ENCODE measurements at regions not wholly inside any gene's neighbourhood (a gene's known extent, or its start where the extent isn't known, plus 50 kb on each side); places are given as distances from the start of the nearest gene placed in this dataset.

GRCh38 chr21:38989379-38989744, 183.6 kb downstream of the ETS2 start:
- POLR2A ChIA-PET (ENCODE audit: unreplicated experiment), result no interaction called here

GRCh38 chr21:38988509-38989378, 183.0 kb downstream of the ETS2 start:
- Histone ChIP-seq H3K9me3 (ENCODE audit: low read length) (no peaks in the 10 kb centered on the region), H2AFZ (ENCODE audit: low read length) (peak overlapping the region; percentile 66), H4K20me1 (ENCODE audit: low read length) (no peaks in the 10 kb centered on the region), H3K27me3 (ENCODE audit: low read length) (no peaks in the 10 kb centered on the region), H3K4me2 (ENCODE audit: low read length) (peak overlapping the region; percentile 88; the same call in 1 of the 2 replicates), H3K36me3 (ENCODE audit: low read depth, low read length) (no peaks in the 10 kb centered on the region), H3K4me1 (ENCODE audit: insufficient read depth, low read length) (peaks cover 22% of the 10 kb centered on the region), H3F3A (ENCODE audit: low read length, unreplicated experiment) (no peaks in the 10 kb centered on the region), H3K9ac (ENCODE audit: low read length) (no peak overlapping the region), H3K9me2 (replicated peaks; ENCODE audit: low read length) (no peaks in the 10 kb centered on the region), H3K27ac (ENCODE audit: low read length) (no peak overlapping the region), H3K79me2 (ENCODE audit: low read length) (no peaks in the 10 kb centered on the region), H3K4me3 (ENCODE audit: low read length) (no peak overlapping the region)
- ATAC-seq (no peak), DNase-seq (no peak)
- intact Hi-C loops (cut with micrococcal nuclease), result no loop called here
- TF ChIP-seq EZH2phosphoT487 (IDR thresholded peaks at IDR 0.05; ENCODE audit: borderline replicate concordance, low read length), result no peak
- TF ChIP-seq CTCF (conservative IDR thresholded peaks at IDR 0.05; ENCODE audit: low read depth, low read length), result no peak
- no peak for TF ChIP-seq EZH2 (IDR thresholded peaks at IDR 0.05; ENCODE audit: low read length, unreplicated experiment)
- BruUV-seq (replicated peaks), result no TSS peak
- CTCF ChIA-PET, result no interaction called here
- POLR2A ChIA-PET (ENCODE audit: unreplicated experiment), result no interaction called here

More at GRCh38 chr21:38989379-38989744, 183.6 kb downstream of the ETS2 start:
- Histone ChIP-seq H3F3A (ENCODE audit: low read length, unreplicated experiment) (no peaks in the 10 kb centered on the region), H2AFZ (ENCODE audit: low read length) (peak overlapping the region; percentile 66), H3K9me2 (replicated peaks; ENCODE audit: low read length) (no peaks in the 10 kb centered on the region), H3K4me1 (ENCODE audit: insufficient read depth, low read length) (peaks cover 27% of the 10 kb centered on the region), H3K27me3 (ENCODE audit: low read length) (no peaks in the 10 kb centered on the region), H3K79me2 (ENCODE audit: low read length) (no peaks in the 10 kb centered on the region), H3K9me3 (ENCODE audit: low read length) (no peaks in the 10 kb centered on the region), H3K4me3 (ENCODE audit: low read length) (peak overlapping the region; percentile 52; the same call in 1 of the 2 replicates), H3K27ac (ENCODE audit: low read length) (no peak overlapping the region), H4K20me1 (ENCODE audit: low read length) (no peaks in the 10 kb centered on the region), H3K36me3 (ENCODE audit: low read depth, low read length) (no peaks in the 10 kb centered on the region), H3K9ac (ENCODE audit: low read length) (no peak overlapping the region), H3K4me2 (ENCODE audit: low read length) (peak overlapping the region; percentile 88)
- CTCF ChIA-PET, result interaction anchor here (0.6 kb wide), 1 partner anchor 209 kb away, joined by 3 read pairs; no protein-coding TSS in a partner anchor
- BruUV-seq (replicated peaks), result no TSS peak
- DNase-seq (no peak), ATAC-seq (0 out of 2 replicates have a peak, but pooled peaks have one; percentile 2)
- intact Hi-C loops (cut with micrococcal nuclease), result no loop called here
- TF ChIP-seq EZH2phosphoT487 (IDR thresholded peaks at IDR 0.05; ENCODE audit: borderline replicate concordance, low read length) (no peak), CTCF (conservative IDR thresholded peaks at IDR 0.05; ENCODE audit: low read depth, low read length) (no peak), EZH2 (IDR thresholded peaks at IDR 0.05; ENCODE audit: low read length, unreplicated experiment) (no peak)
